ENCODE measurements at regions not wholly inside any gene's neighbourhood (a gene's known extent, or its start where the extent isn't known, plus 50 kb on each side); places are given as distances from the start of the nearest gene placed in this dataset.

GRCh38 chr5:67807439-67807888, 408.1 kb upstream of the PIK3R1 start:
- no peak for TF ChIP-seq CTCF (IDR thresholded peaks at IDR 0.05; ENCODE audit: insufficient read depth, low read depth, low read length)
- no peak for TF ChIP-seq EZH2 (IDR thresholded peaks at IDR 0.05; ENCODE audit: insufficient read depth, low read length)

Measured in astrocyte (in vitro differentiated cells and primary cell).